Right forelimb (tissue), 1 donor: ENCODE measurements at regions not wholly inside any gene's neighbourhood (a gene's known extent, or its start where the extent isn't known, plus 50 kb on each side); places are given as distances from the start of the nearest gene placed in this dataset.
"Not testable (repeated sequence)": the region's sequence is repeated elsewhere in the genome, so short reads cannot be mapped to it uniquely, and the experiment has no call there.

ENCODE experiments used
- DNase-seq: peaks from one replicate; pipeline ENCODE4 v3.0.0-alpha.2; 2018

GRCh38 chr1:22336696-22337545, 114.7 kb upstream of the ZBTB40 start:
- DNase-seq = not testable (repeated sequence)

GRCh38 chr1:22338071-22338765, 113.4 kb upstream of the ZBTB40 start:
- no peak for DNase-seq

- no peak for DNase-seq
Observed at GRCh38 chr1:22339237-22339636, 112.4 kb upstream of the ZBTB40 start.

- no peak for DNase-seq
Observed at GRCh38 chr1:22340066-22340465, 111.6 kb upstream of the ZBTB40 start.

GRCh38 chr1:22340873-22341272, 110.8 kb upstream of the ZBTB40 start:
- no peak for DNase-seq

GRCh38 chr1:22341791-22342605, 109.7 kb upstream of the ZBTB40 start:
- peak; percentile 81 for DNase-seq

- no peak for DNase-seq
Observed at GRCh38 chr1:22342734-22343191, 108.9 kb upstream of the ZBTB40 start.

GRCh38 chr1:22343456-22344328, 108.0 kb upstream of the ZBTB40 start:
- DNase-seq = no peak

- no peak for DNase-seq
Observed at GRCh38 chr1:22344329-22344630, 107.4 kb upstream of the ZBTB40 start.

GRCh38 chr1:22344851-22345560, 106.6 kb upstream of the ZBTB40 start:
- DNase-seq = no peak

GRCh38 chr1:22347854-22348760, 103.5 kb upstream of the ZBTB40 start:
- DNase-seq = no peak

- DNase-seq = no peak
Observed at GRCh38 chr1:22349362-22350043, 102.1 kb upstream of the ZBTB40 start.

GRCh38 chr1:22350171-22350923, 101.3 kb upstream of the ZBTB40 start:
- DNase-seq = no peak

- no peak for DNase-seq
Observed at GRCh38 chr1:22350924-22351767, 100.5 kb upstream of the ZBTB40 start.

GRCh38 chr1:22351768-22352080, 99.9 kb upstream of the ZBTB40 start:
- DNase-seq = no peak

- no peak for DNase-seq
Observed at GRCh38 chr1:22352355-22352754, 99.3 kb upstream of the ZBTB40 start.

- DNase-seq = no peak
Observed at GRCh38 chr1:22352896-22353295, 98.8 kb upstream of the ZBTB40 start.

- DNase-seq = no peak
Observed at GRCh38 chr1:22359427-22359826, 92.2 kb upstream of the ZBTB40 start.
